ENCODE measurements at regions not wholly inside any gene's neighbourhood (a gene's known extent, or its start where the extent isn't known, plus 50 kb on each side); places are given as distances from the start of the nearest gene placed in this dataset.

- FAIRE-seq (no peak), DNase-seq (ENCODE audit: low read depth, low spot score) (no peak)
- Histone ChIP-seq H3K36me3 (ENCODE audit: control insufficient read depth in 2 of 2, extremely low read depth in 1 of 2, insufficient read depth in 2 of 2, low read length in 2 of 2) (no peaks in the 10 kb centered on the region), H3K27me3 (ENCODE audit: control insufficient read depth, extremely low read depth, insufficient read depth, low read length) (no peaks in the 10 kb centered on the region), H3K4me3 (ENCODE audit: control insufficient read depth in 2 of 3, extremely low read depth in 1 of 3, insufficient read depth in 2 of 3, low read depth in 1 of 3, low read length in 3 of 3) (no peak overlapping the region), H2AFZ (ENCODE audit: control insufficient read depth, low read length) (no peak overlapping the region), H3K4me1 (ENCODE audit: control insufficient read depth, extremely low read depth, insufficient read depth, low read length) (no peaks in the 10 kb centered on the region), H3K4me2 (ENCODE audit: control insufficient read depth, extremely low read depth, insufficient read depth, low read depth, low read length) (no peak overlapping the region), H3K9ac (ENCODE audit: control insufficient read depth, extremely low read depth, insufficient read depth, low read length) (no peak overlapping the region), H3K27ac (ENCODE audit: control insufficient read depth, insufficient read depth, low read length) (no peak overlapping the region), H3K79me2 (ENCODE audit: control insufficient read depth, insufficient read depth, low read length) (no peaks in the 10 kb centered on the region), H4K20me1 (ENCODE audit: control insufficient read depth, extremely low read depth, insufficient read depth, low read length) (no peaks in the 10 kb centered on the region), H3K9me1 (ENCODE audit: control insufficient read depth, extremely low read depth, insufficient read depth, low read length) (no peaks in the 10 kb centered on the region), H3K9me3 (ENCODE audit: control insufficient read depth, low read depth, low read length) (no peaks in the 10 kb centered on the region)
- TF ChIP-seq CTCF (optimal IDR thresholded peaks at IDR 0.05 in 1 of 3, IDR thresholded peaks at IDR 0.05 in 1 of 3, conservative IDR thresholded peaks at IDR 0.05 in 1 of 3; ENCODE audit: extremely low read depth in 1 of 3, insufficient read depth in 2 of 3, low read length in 3 of 3) (no peak), EZH2 (IDR thresholded peaks at IDR 0.05; ENCODE audit: low read length) (no peak)
- dilution Hi-C loops (cut with MboI; ENCODE audit: extremely low pct_ligation_motif_present, low sequenced_read_pairs) = no loop called here
These were observed 185.0 kb downstream of the SEMA6A start for GRCh38 chr5:116389601-116390000.

- no peaks in the 10 kb centered on the region for H3K9me3 ChIP-seq (ENCODE audit: control insufficient read depth, low read depth, low read length)
- H4K20me1 ChIP-seq (ENCODE audit: control insufficient read depth, extremely low read depth, insufficient read depth, low read length) = no peaks in the 10 kb centered on the region
- dilution Hi-C loops (cut with MboI; ENCODE audit: extremely low pct_ligation_motif_present, low sequenced_read_pairs) = no loop called here
- no peak overlapping the region for H3K4me3 ChIP-seq (ENCODE audit: control insufficient read depth in 2 of 3, extremely low read depth in 1 of 3, insufficient read depth in 2 of 3, low read depth in 1 of 3, low read length in 3 of 3)
- TF ChIP-seq CTCF (optimal IDR thresholded peaks at IDR 0.05 in 1 of 3, IDR thresholded peaks at IDR 0.05 in 1 of 3, conservative IDR thresholded peaks at IDR 0.05 in 1 of 3; ENCODE audit: extremely low read depth in 1 of 3, insufficient read depth in 2 of 3, low read length in 3 of 3) = no peak
- no peak for TF ChIP-seq EZH2 (IDR thresholded peaks at IDR 0.05; ENCODE audit: low read length)
- no peaks in the 10 kb centered on the region for H3K4me1 ChIP-seq (ENCODE audit: control insufficient read depth, extremely low read depth, insufficient read depth, low read length)
- no peak for FAIRE-seq
- H3K27ac ChIP-seq (ENCODE audit: control insufficient read depth, insufficient read depth, low read length) = no peak overlapping the region
- H3K9ac ChIP-seq (ENCODE audit: control insufficient read depth, extremely low read depth, insufficient read depth, low read length) = no peak overlapping the region
- DNase-seq (ENCODE audit: low read depth, low spot score) = no peak
- no peak overlapping the region for H3K4me2 ChIP-seq (ENCODE audit: control insufficient read depth, extremely low read depth, insufficient read depth, low read depth, low read length)
- H3K9me1 ChIP-seq (ENCODE audit: control insufficient read depth, extremely low read depth, insufficient read depth, low read length) = no peaks in the 10 kb centered on the region
- no peaks in the 10 kb centered on the region for H3K27me3 ChIP-seq (ENCODE audit: control insufficient read depth, extremely low read depth, insufficient read depth, low read length)
- no peaks in the 10 kb centered on the region for H3K79me2 ChIP-seq (ENCODE audit: control insufficient read depth, insufficient read depth, low read length)
- H2AFZ ChIP-seq (ENCODE audit: control insufficient read depth, low read length) = no peak overlapping the region
- H3K36me3 ChIP-seq (ENCODE audit: control insufficient read depth in 2 of 2, extremely low read depth in 1 of 2, insufficient read depth in 2 of 2, low read length in 2 of 2) = no peaks in the 10 kb centered on the region
These were observed 185.9 kb downstream of the SEMA6A start for GRCh38 chr5:116388564-116389258.

All from keratinocyte (primary cell).